SJSA1 (cell line): ENCODE measurements at regions not wholly inside any gene's neighbourhood (a gene's known extent, or its start where the extent isn't known, plus 50 kb on each side); places are given as distances from the start of the nearest gene placed in this dataset.
A peak's percentile ranks its signal among the peaks of the same experiment; 100 is the strongest.

Experiments
- DNase-seq, 2 experiments: peaks; one replicate each; pipeline ENCODE4 v3.0.0-alpha.2; 2015 to 2020; ENCODE audit warnings: low spot score in 2 of 2, low read depth in 1 of 2
- H3K27ac ChIP-seq: fragments of 250-450 bp; sonication (Bioruptor Pico); 2 replicates; pipeline ENCODE4 v1.5.1; 2020; ENCODE audit warnings: mild to moderate bottlenecking, moderate library complexity
- H3K27me3 ChIP-seq: fragments of 250-450 bp; sonication (Bioruptor Pico); replicated peaks from 2 replicates; pipeline ENCODE4 v1.5.1; 2020; ENCODE audit warnings: mild to moderate bottlenecking, moderate library complexity
- H3K36me3 ChIP-seq: fragments of 250-450 bp; sonication (Bioruptor Pico); 2 replicates; pipeline ENCODE4 v1.5.1; 2020; ENCODE audit warnings: mild to moderate bottlenecking
- H3K4me1 ChIP-seq: fragments of 250-450 bp; sonication (Bioruptor Pico); replicated peaks from 2 replicates; pipeline ENCODE4 v1.6.1; 2021; ENCODE audit warnings: mild to moderate bottlenecking
- H3K4me3 ChIP-seq: fragments of 250-450 bp; sonication (Bioruptor Pico); 2 replicates; pipeline ENCODE4 v1.5.1; 2020; ENCODE audit warnings: mild to moderate bottlenecking
- H3K9me3 ChIP-seq: fragments of 250-450 bp; sonication (Bioruptor Pico); replicated peaks from 2 replicates; pipeline ENCODE4 v1.5.1; 2020; ENCODE audit warnings: mild to moderate bottlenecking

DNA sequence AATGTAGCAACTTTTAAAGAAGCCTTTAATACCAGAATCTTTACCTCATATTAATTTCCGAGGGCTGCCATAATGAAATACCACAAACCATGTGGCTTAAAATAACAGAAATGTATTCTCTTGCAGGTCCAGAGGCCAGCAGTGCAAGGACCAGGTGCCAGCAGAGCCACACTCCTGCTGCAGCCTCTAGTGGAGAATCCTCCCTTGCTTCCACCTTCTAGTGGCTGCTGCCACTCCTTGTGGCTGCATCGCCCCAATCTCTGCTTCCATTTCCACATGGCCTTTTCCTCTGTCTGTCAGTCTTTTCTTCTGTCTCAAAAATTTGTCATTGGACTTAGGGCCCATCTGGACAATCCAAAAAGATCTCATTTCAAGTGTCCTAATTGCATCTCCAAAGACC is 401.5 kb downstream of the EFNA5 start:
- Histone ChIP-seq H3K27ac (no peak overlapping the region), H3K9me3 (no peaks in the 10 kb centered on the region), H3K36me3 (no peaks in the 10 kb centered on the region), H3K4me3 (no peak overlapping the region), H3K4me1 (no peaks in the 10 kb centered on the region), H3K27me3 (peaks cover 4% of the 10 kb centered on the region; the same call in 1 of the 2 replicates)
- no peak for DNase-seq

DNA sequence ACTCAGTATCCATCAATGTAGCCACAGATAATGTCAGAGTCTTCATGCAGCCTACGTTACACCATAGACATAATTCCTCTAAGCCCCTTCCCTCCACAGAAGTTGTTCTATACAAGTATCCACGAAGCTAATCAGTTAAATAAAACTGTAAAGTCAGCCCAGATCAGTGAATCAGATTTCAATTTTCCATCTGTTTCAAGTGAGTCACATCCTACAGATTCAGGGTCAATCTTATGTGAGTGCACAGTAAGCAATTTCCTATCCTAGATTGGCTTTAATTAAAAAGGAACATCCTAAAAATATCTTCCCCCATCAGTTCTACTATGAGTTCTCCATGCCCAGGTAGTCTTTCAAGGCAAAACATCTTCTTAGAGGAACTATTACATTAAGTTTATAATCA is 402.5 kb downstream of the EFNA5 start:
- Histone ChIP-seq H3K4me1 (no peaks in the 10 kb centered on the region), H3K27ac (no peak overlapping the region), H3K27me3 (peaks cover 4% of the 10 kb centered on the region; the same call in 1 of the 2 replicates), H3K9me3 (no peaks in the 10 kb centered on the region), H3K36me3 (no peaks in the 10 kb centered on the region), H3K4me3 (no peak overlapping the region)
- DNase-seq = no peak

DNA sequence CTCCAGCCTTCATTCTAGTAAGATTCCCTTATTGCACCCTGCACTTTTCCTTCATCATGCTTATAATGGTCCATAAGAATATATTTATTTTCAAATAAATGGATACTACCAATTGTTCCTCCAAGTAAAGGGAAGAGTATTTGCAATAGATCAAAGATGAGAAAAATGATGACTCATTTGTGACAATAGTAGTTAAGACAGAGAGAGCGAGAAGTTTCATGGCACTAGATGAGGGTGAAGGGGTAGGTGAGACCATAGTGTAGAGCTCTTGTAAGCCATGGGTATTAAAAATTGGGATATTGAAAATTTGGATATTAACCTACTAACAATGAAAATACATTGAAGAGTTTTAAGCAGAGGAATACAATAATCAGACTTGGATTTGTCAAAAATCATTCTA is 404.6 kb downstream of the EFNA5 start:
- no peak for DNase-seq

DNA sequence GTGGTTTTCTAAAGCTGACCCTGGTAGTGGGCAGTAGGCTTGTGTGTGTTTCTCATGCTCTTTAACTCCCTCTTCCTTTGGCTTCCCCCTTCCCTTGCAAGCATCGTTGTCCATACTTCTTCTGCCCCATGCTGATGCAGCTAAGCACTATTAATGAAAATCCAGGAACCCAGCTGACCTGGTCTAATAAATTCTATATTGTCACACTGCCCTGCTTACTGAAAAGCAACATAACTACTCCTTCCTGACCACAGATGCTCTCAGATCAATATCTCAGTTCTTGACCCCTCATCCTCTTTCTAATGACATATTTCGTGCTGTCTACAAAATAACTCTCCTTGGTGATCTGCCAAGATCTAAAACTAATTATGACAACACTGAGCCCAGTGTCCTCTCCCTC is 405.5 kb downstream of the EFNA5 start:
- no peak overlapping the region for H3K4me3 ChIP-seq
- H3K27me3 ChIP-seq = peaks cover 4% of the 10 kb centered on the region; the same call in 1 of the 2 replicates
- no peaks in the 10 kb centered on the region for H3K9me3 ChIP-seq
- H3K4me1 ChIP-seq = no peaks in the 10 kb centered on the region
- H3K36me3 ChIP-seq = no peaks in the 10 kb centered on the region
- no peak for DNase-seq
- no peak overlapping the region for H3K27ac ChIP-seq

More for the DNA sequence above, 404.6 kb downstream of the EFNA5 start:
- no peak overlapping the region for H3K4me3 ChIP-seq
- H3K27me3 ChIP-seq = peaks cover 4% of the 10 kb centered on the region; the same call in 1 of the 2 replicates
- H3K27ac ChIP-seq = no peak overlapping the region
- no peaks in the 10 kb centered on the region for H3K36me3 ChIP-seq
- H3K4me1 ChIP-seq = no peaks in the 10 kb centered on the region
- no peaks in the 10 kb centered on the region for H3K9me3 ChIP-seq

DNA sequence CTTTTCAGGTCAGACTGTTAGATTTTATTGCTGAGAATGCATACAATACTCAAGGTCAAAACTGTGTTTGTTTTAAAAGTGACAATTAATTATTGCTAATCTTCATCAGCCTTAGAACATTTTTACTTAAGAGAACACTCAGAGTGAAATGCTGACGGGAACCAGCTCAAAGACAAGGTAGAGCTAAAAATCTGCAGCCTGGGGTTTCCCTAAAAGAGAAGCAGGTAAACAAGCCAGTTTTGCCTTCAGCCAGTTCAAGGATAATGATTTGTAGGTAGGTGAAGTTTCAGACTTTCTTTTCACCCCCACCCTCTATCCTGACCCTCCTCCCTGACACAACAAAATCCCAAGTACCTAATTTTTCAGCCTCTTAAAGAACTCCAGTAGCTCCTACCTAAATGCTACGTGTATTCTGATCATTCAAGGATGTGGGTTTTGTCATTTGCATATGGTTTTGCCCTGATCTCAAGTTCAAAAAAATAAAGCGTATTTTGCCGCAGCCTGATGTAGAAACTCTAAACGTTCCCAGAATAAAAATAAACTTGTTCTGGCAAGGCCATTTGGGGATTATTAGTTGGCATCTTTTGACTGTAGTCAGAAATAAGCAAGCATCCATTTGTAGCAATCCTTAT is 407.2 kb downstream of the EFNA5 start:
- H3K27ac ChIP-seq = no peak overlapping the region
- DNase-seq = no peak
- no peaks in the 10 kb centered on the region for H3K4me1 ChIP-seq
- H3K4me3 ChIP-seq = no peak overlapping the region
- 0 out of 2 replicates have a peak, but pooled peaks cover 2% of the 10 kb centered on the region for H3K9me3 ChIP-seq
- H3K27me3 ChIP-seq = 0 out of 2 replicates have a peak, but pooled peaks cover under 1% of the 10 kb centered on the region
- H3K36me3 ChIP-seq = no peaks in the 10 kb centered on the region

DNA sequence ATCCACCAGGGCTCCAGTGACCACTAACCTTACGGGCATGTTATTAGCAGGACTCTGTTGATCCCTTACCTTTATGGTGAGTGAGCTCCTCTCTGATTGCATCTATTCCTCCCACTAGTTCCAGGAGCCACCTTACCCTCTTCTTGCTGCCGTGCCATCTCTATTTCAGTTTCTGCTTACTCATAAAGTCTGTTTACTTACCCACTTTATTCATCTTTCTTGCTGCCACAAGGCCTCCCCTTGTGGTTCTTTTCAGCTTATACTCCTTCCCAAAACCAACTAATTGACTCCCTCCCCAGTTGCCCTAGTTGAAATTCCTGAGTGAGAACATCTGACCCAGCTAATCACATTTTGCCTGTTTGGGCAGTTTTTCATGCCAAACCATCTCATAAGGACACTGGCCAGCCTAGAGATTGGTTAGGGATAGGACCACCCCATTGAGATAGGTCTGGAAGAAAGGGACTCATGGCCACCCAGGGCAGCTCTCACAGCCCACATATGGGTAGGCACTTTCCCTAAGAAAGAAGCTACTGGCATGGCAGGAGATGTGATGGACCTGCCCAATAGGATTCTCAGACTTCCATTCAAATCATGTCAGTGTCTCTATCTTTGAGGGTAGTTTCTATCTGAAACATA is 412.7 kb downstream of the EFNA5 start:
- peak in 1 of 2 experiments; percentile 21 for DNase-seq
- Histone ChIP-seq H3K36me3 (no peaks in the 10 kb centered on the region), H3K4me3 (no peak overlapping the region), H3K27ac (no peak overlapping the region), H3K27me3 (no peaks in the 10 kb centered on the region), H3K9me3 (0 out of 2 replicates have a peak, but pooled peaks cover 2% of the 10 kb centered on the region), H3K4me1 (no peaks in the 10 kb centered on the region)

DNA sequence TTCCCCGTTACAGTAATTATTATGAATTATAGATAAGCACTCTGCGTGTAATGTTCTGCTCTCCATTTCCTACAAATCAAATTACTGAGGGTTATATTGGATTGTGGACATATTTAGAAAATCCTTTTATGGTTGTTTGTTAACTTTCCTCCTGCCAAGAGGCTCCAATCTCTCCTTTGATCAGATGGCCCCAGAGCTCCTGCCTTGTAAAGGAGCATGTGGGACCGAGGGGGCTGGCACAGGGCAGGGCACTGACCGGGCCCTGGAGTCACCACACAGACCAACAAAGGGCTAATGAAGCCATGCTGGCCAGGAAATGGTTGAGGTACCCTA is 415.9 kb downstream of the EFNA5 start:
- Histone ChIP-seq H3K27ac (no peak overlapping the region), H3K4me3 (no peak overlapping the region), H3K9me3 (0 out of 2 replicates have a peak, but pooled peaks cover 2% of the 10 kb centered on the region), H3K36me3 (no peaks in the 10 kb centered on the region), H3K27me3 (no peaks in the 10 kb centered on the region), H3K4me1 (no peaks in the 10 kb centered on the region)
- no peak for DNase-seq

DNA sequence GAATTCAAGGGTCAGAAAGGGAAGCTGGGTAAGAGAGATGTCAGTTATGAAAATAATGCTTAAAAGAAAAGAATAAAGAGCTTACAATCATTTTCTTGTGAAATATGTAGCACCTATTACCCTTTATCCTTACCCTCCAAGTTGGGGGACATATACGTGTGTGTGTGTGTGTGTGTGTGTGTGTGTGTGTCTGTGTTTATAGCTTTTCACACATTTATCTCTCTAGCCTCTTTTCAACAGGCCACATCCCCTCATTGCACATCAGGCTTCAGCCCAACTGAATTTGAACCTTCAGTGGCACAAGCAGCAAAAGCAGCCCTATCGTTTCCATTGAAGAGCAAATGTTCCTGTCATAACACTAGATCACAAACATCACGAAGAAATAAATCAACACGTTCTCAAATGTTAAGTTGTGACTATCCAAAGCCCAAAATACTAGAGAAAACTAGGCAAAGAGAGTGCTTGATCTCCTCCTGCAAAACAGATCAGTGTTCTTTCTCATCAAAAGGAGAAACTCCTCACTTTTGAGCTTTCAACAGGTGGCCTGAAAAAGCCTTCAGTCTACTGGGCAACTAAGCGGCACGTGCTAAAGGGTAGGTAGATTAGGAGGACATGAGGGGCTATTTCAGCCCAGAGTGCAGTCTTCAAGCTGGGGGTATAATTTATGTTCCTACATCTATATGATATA is 416.4 kb downstream of the EFNA5 start:
- 0 out of 2 replicates have a peak, but pooled peaks cover 2% of the 10 kb centered on the region for H3K9me3 ChIP-seq
- no peaks in the 10 kb centered on the region for H3K27me3 ChIP-seq
- no peak overlapping the region for H3K27ac ChIP-seq
- H3K4me1 ChIP-seq = no peaks in the 10 kb centered on the region
- H3K36me3 ChIP-seq = no peaks in the 10 kb centered on the region
- no peak for DNase-seq
- H3K4me3 ChIP-seq = no peak overlapping the region

DNA sequence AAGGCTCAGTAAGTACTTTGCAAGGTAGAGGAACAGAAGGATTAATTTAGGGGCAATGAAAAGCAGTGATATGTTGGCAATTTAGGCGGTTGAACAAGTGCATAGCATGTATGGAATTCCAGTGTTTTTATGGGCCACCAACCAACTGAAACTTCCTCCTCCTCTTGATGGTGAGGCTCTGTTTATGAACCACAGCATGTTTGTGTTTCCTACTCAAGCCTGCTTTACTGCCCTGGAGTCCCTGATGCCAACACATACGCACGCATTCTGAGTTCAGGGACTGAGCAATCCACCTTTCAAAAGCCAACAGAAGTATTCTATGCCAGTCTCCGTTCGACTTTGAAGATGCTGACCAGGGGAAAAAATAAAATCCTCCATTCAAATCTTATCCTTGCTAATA is 417.5 kb downstream of the EFNA5 start:
- no peaks in the 10 kb centered on the region for H3K36me3 ChIP-seq
- H3K4me3 ChIP-seq = no peak overlapping the region
- DNase-seq = no peak
- H3K4me1 ChIP-seq = no peaks in the 10 kb centered on the region
- no peaks in the 10 kb centered on the region for H3K27me3 ChIP-seq
- no peak overlapping the region for H3K27ac ChIP-seq
- no peaks in the 10 kb centered on the region for H3K9me3 ChIP-seq

DNA sequence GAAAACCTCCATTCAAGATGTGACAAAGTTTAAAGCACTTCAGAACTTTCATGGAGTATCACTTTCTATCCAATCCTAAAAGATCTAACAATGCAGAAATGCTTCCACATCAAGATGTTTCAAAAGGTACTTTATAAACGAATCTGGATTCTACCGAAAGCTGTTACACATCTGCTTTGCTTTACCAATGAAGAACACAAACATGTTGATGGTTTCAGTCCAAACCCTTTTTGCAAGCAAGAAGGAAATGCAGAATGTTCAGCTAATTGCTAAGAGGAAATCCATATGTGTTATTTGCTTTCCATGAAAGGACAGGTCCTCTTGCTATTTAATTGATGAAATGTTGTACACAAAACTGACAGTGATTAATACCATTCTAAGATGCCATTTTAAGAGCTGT is 419.6 kb downstream of the EFNA5 start:
- Histone ChIP-seq H3K36me3 (no peaks in the 10 kb centered on the region), H3K9me3 (no peaks in the 10 kb centered on the region), H3K4me3 (no peak overlapping the region), H3K27me3 (no peaks in the 10 kb centered on the region), H3K27ac (no peak overlapping the region), H3K4me1 (no peaks in the 10 kb centered on the region)
- DNase-seq = no peak

DNA sequence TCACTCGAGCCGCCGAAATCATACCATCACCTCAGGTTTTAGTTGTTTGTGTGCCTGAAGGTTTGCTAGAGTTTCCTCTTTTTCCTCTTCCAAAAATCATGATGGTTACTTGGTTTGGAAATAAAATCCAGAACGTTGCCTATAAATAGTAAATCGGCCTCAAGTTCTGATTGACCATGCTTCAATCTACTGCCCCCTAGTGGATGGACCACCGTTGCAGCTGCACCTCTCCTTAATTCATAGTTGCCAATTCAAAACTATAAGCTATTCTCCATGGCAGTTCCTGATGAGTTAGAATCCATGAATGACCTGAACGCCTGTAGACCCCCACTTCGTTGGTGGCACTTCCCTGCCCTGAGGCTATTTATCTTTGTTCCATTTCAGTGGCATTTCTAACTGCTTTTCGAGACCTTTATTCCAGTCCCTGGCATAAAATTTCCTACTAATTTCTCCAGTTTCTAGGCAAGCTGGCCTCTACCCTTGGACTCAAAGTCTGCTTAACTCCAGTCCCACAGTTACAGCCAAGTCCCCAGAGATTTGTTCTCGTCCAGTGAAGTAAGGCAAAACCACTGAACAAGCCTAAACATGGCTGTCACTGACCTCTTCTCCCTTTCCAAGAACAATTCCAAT is 422.6 kb downstream of the EFNA5 start:
- H3K36me3 ChIP-seq = no peaks in the 10 kb centered on the region
- no peaks in the 10 kb centered on the region for H3K27me3 ChIP-seq
- no peak overlapping the region for H3K27ac ChIP-seq
- peak; percentile 20 to 64 for DNase-seq
- no peaks in the 10 kb centered on the region for H3K9me3 ChIP-seq
- H3K4me3 ChIP-seq = no peak overlapping the region
- H3K4me1 ChIP-seq = no peaks in the 10 kb centered on the region

DNA sequence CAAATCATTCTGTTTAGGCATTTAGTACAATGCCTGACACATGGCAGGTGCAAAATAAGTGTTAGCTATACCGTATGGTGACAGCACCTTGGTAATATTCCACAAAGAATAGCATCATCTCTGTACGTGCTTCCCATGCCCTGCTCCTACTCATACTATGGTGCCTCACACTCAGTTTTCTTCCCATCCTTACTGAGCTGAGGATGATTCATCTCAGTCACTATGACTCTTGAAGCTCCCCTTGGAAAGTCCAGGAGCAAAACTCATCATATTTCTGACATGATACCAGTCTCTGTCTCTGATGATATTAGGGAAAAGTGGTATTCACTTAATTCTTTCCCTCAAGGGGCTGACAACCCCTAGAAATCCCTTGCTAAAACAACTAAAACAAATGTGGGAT is 423.3 kb downstream of the EFNA5 start:
- DNase-seq = no peak
- H3K4me1 ChIP-seq = no peaks in the 10 kb centered on the region
- no peaks in the 10 kb centered on the region for H3K27me3 ChIP-seq
- H3K36me3 ChIP-seq = no peaks in the 10 kb centered on the region
- H3K27ac ChIP-seq = no peak overlapping the region
- no peak overlapping the region for H3K4me3 ChIP-seq
- no peaks in the 10 kb centered on the region for H3K9me3 ChIP-seq

DNA sequence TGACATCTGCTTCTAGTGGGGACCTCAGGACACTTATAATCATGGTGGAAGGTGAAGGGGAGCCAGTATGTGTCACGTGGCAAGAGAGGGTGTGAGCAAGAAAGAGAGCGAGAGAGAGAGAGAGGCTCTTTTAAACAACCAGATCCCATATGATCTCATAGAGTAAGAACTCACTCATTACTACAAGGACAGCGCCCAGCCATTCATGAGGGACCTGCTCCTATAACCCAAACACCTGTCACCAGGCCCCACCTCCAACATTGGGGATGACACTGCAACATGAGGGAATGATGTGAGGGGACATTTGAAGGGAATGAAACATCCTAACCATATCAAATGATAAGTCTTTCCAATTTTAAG is 427.5 kb downstream of the EFNA5 start:
- H3K4me1 ChIP-seq = no peaks in the 10 kb centered on the region
- no peaks in the 10 kb centered on the region for H3K36me3 ChIP-seq
- H3K4me3 ChIP-seq = no peak overlapping the region
- H3K9me3 ChIP-seq = no peaks in the 10 kb centered on the region
- DNase-seq = no peak
- no peaks in the 10 kb centered on the region for H3K27me3 ChIP-seq
- H3K27ac ChIP-seq = no peak overlapping the region
